Stimulated activated CD8-positive, alpha-beta memory T cell treated with anti-CD3 and anti-CD28 coated beads, Interleukin-4, amount 100 ng/mL, for 24 hours (primary cell): ENCODE measurements at regions not wholly inside any gene's neighbourhood (a gene's known extent, or its start where the extent isn't known, plus 50 kb on each side); places are given as distances from the start of the nearest gene placed in this dataset.
"Not testable (repeated sequence)": the region's sequence is repeated elsewhere in the genome, so short reads cannot be mapped to it uniquely, and the experiment has no call there.

Source experiments
- DNase-seq: peaks from one replicate; pipeline ENCODE4 v3.0.0-alpha.2; 2020; ENCODE audit warnings: low read depth

- not testable (repeated sequence) for DNase-seq
Measured at GRCh38 chr10:77740396-77740795, 102.8 kb upstream of the KCNMA1 start.

GRCh38 chr10:77738496-77739158 lies 101.0 kb upstream of the KCNMA1 start:
- no peak for DNase-seq

DNA sequence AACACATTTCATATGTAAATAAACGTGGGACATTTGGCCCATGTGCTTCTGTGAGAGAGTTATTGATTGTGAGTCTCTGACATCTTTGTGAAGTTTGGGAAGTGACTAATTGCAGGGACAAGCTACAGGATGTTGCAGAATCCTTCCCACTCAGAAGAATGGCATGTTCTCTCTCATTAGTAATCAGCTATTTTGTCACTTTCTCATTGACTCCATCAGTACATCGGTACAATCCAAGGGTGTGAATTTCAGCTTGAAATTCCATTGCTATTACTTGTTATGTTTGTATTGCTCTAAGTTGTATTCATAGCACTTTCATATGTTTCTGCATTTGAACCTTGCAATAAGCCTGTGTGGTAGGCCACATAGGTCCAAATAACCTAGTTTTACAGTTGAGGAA lies 100.0 kb upstream of the KCNMA1 start:
- DNase-seq: no peak

- DNase-seq: not testable (repeated sequence)
Measured at GRCh38 chr10:77735136-77735535, 97.5 kb upstream of the KCNMA1 start.

- no peak for DNase-seq
Measured at GRCh38 chr10:77732213-77733003, 94.8 kb upstream of the KCNMA1 start.

- DNase-seq: no peak
Measured at GRCh38 chr10:77727481-77727880, 89.9 kb upstream of the KCNMA1 start.

GRCh38 chr10:77726732-77727131 lies 89.1 kb upstream of the KCNMA1 start:
- DNase-seq: no peak

GRCh38 chr10:77726301-77726700 lies 88.7 kb upstream of the KCNMA1 start:
- DNase-seq: no peak

GRCh38 chr10:77724820-77725219 lies 87.2 kb upstream of the KCNMA1 start:
- no peak for DNase-seq

DNA sequence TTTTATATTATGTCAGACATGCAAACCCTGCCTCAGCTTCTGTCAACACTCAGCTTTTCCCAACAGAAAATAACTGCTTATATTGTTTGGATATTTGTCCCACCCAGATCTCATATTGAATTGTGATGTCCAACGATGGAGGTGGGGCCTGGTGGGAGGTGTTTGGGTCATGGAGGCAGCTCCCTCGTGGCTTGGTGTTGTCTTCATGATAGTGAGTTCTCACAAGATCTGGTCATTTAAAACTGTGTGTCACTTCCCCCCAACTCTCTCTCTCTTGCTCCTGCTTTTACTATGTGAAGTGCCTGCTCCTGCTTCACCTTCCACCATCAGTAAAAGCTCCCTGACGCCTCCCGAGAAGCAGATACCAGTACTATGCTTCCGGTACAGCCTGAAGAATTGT lies 85.8 kb upstream of the KCNMA1 start:
- DNase-seq: no peak

DNA sequence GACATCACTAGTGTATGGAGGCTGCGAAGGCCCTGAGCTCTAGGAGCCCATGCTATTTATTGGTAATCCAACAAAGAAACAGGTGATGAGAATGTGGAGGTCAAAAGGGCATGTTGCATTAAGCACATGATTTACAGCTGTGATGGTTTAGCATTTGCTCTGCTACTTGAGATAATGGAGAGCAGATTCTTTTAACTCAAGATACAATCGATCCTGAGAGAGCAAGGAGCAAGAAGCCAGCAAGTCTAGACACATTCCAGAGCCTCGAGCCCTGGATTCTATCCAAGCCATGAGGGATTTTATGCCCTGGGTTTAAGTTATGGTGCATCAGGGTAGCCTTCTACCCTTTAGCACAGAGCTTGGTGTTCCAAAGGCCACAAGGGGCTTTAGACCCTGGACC lies 85.3 kb upstream of the KCNMA1 start:
- not testable (repeated sequence) for DNase-seq

- no peak for DNase-seq
Measured at GRCh38 chr10:77721815-77722214, 84.2 kb upstream of the KCNMA1 start.

DNA sequence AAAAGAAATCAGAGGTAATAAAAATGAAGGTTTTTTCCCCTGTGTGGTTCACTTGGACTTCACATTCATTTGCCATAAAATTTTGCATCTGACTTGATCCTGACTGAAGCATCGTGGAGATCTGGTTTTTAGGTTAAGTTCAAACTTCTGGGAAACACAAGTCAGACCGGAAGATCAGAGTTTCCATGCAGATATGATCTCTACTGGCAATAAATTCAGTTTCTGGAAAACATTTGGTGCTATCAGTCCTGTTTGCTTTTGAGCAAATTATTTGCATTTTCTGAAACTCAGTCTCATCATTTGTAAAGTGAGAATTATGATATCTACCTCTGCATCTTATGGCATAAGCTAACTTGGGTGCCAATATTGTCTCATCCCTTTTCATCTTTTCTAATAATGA lies 81.3 kb upstream of the KCNMA1 start:
- DNase-seq: no peak

DNA sequence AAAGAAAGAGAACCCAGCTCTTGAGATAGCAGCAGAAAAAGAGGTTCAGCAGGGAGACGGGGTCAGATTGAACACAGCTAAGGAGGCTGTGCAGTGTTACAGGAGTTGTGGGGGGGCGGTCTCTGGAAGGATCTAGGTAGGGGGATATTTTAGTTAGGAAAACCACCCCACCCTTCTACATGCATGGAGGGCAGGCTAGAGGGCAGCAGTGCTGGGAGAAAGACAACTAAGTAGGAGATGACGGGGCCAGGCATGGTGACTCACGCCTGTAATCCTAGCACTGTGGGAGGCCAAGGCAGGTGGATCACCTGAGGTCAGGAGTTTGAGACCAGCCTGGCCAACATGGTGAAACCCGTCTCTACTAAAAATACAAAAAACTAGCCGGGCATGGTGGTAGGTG lies 80.7 kb upstream of the KCNMA1 start:
- DNase-seq: not testable (repeated sequence)

DNA sequence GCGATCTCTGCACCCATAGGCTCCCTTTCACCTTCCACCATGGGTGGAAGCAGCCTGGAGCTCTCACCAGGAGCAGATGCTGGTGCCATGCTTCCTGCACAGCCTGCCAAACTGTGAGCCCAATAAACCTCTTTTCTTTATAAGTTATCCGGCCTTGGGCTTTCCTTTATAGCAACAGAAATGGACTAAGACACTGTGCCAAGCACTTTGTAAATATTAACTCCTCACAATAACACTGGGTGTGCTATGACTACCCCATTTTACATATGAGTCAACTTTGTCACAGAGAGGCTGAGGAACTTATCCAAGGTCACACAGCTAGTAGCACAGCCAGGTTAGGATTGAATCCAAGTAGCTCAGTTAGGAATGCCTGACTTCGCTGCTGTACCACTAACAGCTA lies 79.7 kb upstream of the KCNMA1 start:
- DNase-seq: no peak

GRCh38 chr10:77716458-77717317 lies 79.1 kb upstream of the KCNMA1 start:
- DNase-seq: no peak

DNA sequence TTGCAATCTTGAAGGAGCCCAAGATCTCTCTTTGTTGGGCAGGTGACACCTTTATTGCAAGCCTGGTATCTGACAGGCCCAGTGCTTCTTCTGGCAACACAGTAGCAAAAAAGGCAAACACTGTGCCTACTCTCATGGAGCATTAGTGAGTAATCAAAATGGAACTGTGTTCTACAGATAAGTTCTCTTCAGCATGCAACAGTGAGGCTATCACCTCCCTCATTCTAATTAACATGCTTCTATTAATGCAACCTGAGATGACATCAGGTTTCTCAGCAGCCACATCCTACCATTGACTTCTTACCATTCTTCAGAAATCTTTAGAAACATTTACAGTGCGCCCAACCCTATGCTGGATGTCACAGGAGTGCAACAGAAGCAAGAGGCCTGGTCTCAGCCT lies 77.9 kb upstream of the KCNMA1 start:
- no peak for DNase-seq

DNA sequence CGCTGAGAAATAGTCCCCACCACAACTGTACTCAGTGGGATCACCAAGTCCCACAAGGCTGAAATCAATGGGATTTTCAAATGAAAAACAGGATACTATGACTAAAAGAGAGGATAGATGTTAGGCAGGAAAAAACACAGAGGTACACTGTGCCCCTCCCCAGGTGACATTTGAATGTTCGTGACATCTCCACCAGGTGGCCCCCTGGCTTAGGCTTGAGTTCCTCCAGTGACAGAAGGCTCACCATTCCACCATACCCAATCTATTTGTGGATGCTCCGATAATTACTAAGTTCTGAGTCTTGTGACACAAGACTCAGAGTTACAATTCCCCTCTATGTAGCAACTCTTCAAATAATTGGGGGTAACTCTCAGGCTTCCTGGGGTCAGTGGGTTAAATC lies 77.5 kb upstream of the KCNMA1 start:
- DNase-seq: no peak

- DNase-seq: no peak
Measured at GRCh38 chr10:77713521-77714280, 76.1 kb upstream of the KCNMA1 start.

- DNase-seq: no peak
Measured at GRCh38 chr10:77712207-77712606, 74.6 kb upstream of the KCNMA1 start.

DNA sequence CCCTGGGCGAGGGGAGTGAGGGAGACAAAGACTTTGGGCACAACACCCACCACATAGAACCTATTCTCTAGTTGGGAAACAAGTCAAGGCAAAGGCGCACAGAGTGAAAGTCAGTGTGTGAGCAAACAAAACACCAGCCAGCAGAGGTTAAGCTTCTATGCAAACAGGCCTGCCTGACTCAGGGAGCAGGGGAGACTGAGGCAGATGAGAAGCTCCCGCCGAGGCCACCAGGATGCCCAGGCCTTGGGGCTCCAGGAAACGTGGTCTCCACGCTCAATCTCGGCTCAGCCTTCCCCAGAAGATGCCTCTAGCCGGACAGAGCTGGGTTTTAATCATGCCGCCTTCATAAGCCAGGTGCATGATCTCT lies 74.1 kb upstream of the KCNMA1 start:
- no peak for DNase-seq
